Activated naive CD4-positive, alpha-beta T cell treated with anti-CD3 and anti-CD28 coated beads, Interleukin-2, amount 50 U/mL, for 72 hours (primary cell): ENCODE measurements at regions not wholly inside any gene's neighbourhood (a gene's known extent, or its start where the extent isn't known, plus 50 kb on each side); places are given as distances from the start of the nearest gene placed in this dataset.

Experiments used
- ATAC-seq, 2 donors: fragments of 150-1000 bp; cut with Tn5 transposase; 2 replicates each; pipeline ENCODE4 v1.10.0; 2021; ENCODE audit warnings: mild to moderate bottlenecking in 2 of 2, moderate library complexity in 2 of 2
- DNase-seq, 2 donors: peaks; one replicate each; pipeline ENCODE4 v3.0.0; 2021 to 2022; ENCODE audit warnings: low spot score in 2 of 2
- H3K27ac Mint-ChIP-seq, 2 donors: one replicate each; pipeline ENCODE4 v1.8.0; 2022; ENCODE audit warnings: mild to moderate bottlenecking in 2 of 2, mixed read lengths in 2 of 2
- H3K36me3 Mint-ChIP-seq, 2 donors: one replicate each; pipeline ENCODE4 v1.8.0; 2022; ENCODE audit warnings: mixed read lengths in 2 of 2
- H3K9me3 Mint-ChIP-seq, 2 donors: one replicate each; pipeline ENCODE4 v1.8.0; 2022; ENCODE audit warnings: mixed read lengths in 2 of 2

- H3K27ac Mint-ChIP-seq: no peak overlapping the region
- no peak for ATAC-seq
- peaks cover 6 to 13% of the 10 kb centered on the region in 2 donors for H3K36me3 Mint-ChIP-seq
- DNase-seq: no peak
- H3K9me3 Mint-ChIP-seq: peaks cover 19 to 31% of the 10 kb centered on the region in 2 donors
Measured at GRCh38 chr4:167290678-167291077, 56.4 kb upstream of the SPOCK3 start.

- no peak for ATAC-seq
- DNase-seq: no peak
- Mint-ChIP-seq H3K9me3 (peaks cover 5 to 15% of the 10 kb centered on the region in 2 donors), H3K36me3 (no peaks in the 10 kb centered on the region), H3K27ac (no peak overlapping the region)
Measured at GRCh38 chr4:167308876-167309275, 74.6 kb upstream of the SPOCK3 start.

DNA sequence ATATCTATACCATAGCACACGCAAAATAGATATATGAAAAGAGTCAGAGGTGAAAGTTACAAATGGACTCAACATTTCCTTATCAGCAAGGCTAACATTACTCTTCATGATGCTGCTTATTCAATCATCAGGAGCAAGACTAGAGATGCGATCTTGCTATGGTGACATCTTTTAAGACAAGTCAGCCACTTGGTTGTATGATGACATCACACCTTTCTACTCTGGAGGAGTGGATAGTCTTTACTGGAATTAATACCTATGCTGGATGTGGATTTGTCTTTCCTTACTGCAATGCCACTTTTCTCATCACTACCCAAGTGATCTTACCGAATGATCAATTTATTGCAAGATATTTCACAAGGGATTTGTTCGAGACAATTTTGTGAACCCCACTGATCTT lies 87.0 kb upstream of the SPOCK3 start:
- no peak overlapping the region for H3K27ac Mint-ChIP-seq
- peaks cover 4% of the 10 kb centered on the region in 2 donors for H3K9me3 Mint-ChIP-seq
- DNase-seq: no peak
- H3K36me3 Mint-ChIP-seq: no peaks in the 10 kb centered on the region
- ATAC-seq: no peak

- H3K36me3 Mint-ChIP-seq: no peaks in the 10 kb centered on the region
- peaks cover 22 to 24% of the 10 kb centered on the region in 2 donors for H3K9me3 Mint-ChIP-seq
- H3K27ac Mint-ChIP-seq: no peak overlapping the region
- no peak for ATAC-seq
- DNase-seq: no peak
Measured at GRCh38 chr4:167339781-167340180, 105.5 kb upstream of the SPOCK3 start.

- Mint-ChIP-seq H3K9me3 (peaks cover under 1 to 5% of the 10 kb centered on the region in 2 donors), H3K27ac (no peak overlapping the region), H3K36me3 (no peaks in the 10 kb centered on the region)
- ATAC-seq (no peak), DNase-seq (no peak)
Measured at GRCh38 chr4:167359711-167360110, 125.4 kb upstream of the SPOCK3 start.

GRCh38 chr4:167379076-167379835 lies 145.0 kb upstream of the SPOCK3 start:
- Mint-ChIP-seq H3K9me3 (peaks cover 4% of the 10 kb centered on the region in 2 donors), H3K27ac (no peak overlapping the region), H3K36me3 (no peaks in the 10 kb centered on the region)
- no peak for ATAC-seq
- no peak for DNase-seq

DNA sequence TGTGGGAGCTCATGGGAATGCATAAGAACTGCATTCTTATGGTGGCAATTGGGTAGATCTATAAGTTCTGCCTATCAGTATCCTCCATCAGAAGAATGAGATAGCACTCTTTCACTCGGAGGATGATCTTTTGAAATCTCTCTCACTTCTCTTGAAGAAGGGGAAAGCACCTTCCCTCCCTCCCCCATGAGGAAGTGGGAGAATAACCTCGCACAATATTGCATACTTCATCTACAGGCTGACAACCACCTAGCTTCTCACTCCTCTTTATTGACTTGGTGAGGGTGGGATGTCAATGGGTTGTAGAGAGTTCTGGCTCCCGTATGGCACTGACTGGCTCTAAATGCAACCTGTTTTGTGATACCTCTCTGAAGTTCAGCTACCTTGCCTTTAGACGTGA lies 146.7 kb upstream of the SPOCK3 start:
- no peak overlapping the region for H3K27ac Mint-ChIP-seq
- no peak for ATAC-seq
- DNase-seq: no peak
- peaks cover 4% of the 10 kb centered on the region in 2 donors for H3K9me3 Mint-ChIP-seq
- H3K36me3 Mint-ChIP-seq: no peaks in the 10 kb centered on the region

DNA sequence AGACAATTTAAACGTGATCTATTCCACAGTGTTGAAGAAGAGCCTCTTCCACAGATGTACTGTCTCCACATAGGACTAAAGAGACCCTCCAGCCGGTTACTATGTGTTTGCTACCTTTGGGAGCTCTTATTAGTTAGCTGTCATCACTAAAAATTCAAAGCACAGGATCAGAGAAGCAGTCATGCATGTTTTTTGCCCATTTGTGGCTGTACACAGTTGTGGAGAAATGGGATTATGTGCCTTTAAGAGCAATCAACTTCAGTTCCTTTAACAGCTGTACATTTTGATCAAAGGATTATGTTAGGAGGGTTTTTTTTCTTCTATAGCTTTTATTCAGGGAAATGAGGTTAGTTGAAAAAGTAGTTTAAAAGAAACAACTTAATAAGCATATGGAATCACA lies 149.0 kb upstream of the SPOCK3 start:
- H3K9me3 Mint-ChIP-seq: peaks cover 4 to 12% of the 10 kb centered on the region in 2 donors

GRCh38 chr4:167397586-167397985 lies 163.3 kb upstream of the SPOCK3 start:
- ATAC-seq: no peak
- Mint-ChIP-seq H3K27ac (no peak overlapping the region), H3K9me3 (peaks cover 8 to 9% of the 10 kb centered on the region in 2 donors)

More for the DNA sequence above, 149.0 kb upstream of the SPOCK3 start:
- DNase-seq (no peak), ATAC-seq (no peak)
- no peaks in the 10 kb centered on the region for H3K36me3 Mint-ChIP-seq
- no peak overlapping the region for H3K27ac Mint-ChIP-seq

GRCh38 chr4:167399201-167399600 lies 164.9 kb upstream of the SPOCK3 start:
- DNase-seq (no peak), ATAC-seq (no peak)
- Mint-ChIP-seq H3K36me3 (no peaks in the 10 kb centered on the region), H3K9me3 (peaks cover 8 to 9% of the 10 kb centered on the region in 2 donors), H3K27ac (no peak overlapping the region)

More at GRCh38 chr4:167397586-167397985, 163.3 kb upstream of the SPOCK3 start:
- no peak for DNase-seq
- H3K36me3 Mint-ChIP-seq: no peaks in the 10 kb centered on the region

DNA sequence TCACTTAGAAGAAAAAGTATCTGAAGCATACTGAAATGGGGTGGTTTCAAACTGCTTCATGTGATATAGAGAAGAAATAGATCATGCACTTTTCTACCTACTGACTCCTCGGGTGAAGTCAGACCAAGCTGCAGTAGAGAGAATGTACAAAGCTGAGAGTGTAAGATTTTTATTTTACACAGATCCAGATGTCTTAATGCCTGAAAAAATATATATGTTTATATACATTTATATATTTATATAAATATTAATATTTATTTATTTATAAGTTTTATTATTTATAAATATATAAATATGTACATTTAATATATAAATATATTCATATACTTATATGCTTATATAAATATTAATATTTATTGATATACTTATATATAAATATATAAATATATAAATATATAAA lies 171.9 kb upstream of the SPOCK3 start:
- ATAC-seq: peak in 1 of 2 donors; percentile 11
- H3K36me3 Mint-ChIP-seq: no peaks in the 10 kb centered on the region
- no peak overlapping the region for H3K27ac Mint-ChIP-seq
- H3K9me3 Mint-ChIP-seq: peaks cover 0 to 2% of the 10 kb centered on the region in 2 donors
- DNase-seq: no peak

DNA sequence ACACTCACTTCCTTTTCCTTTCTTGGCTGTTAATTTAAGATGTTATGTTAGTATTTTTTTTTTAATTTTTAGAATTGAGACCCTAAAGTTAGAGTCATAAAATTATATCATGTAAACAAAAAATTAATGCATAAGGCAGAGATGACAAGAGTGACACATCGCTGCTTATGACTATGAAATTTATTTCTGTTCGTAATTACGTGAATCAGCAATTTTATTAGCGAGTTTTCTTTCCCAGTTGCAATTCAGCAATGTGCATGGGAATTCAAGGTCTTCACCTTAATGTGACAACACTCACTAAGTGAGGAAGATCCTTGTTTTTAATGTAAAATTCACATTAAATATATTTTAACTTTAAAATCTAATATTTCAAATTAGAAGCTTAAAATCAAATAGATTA lies 181.2 kb upstream of the SPOCK3 start:
- Mint-ChIP-seq H3K9me3 (peaks cover 5 to 13% of the 10 kb centered on the region in 2 donors), H3K27ac (no peak overlapping the region), H3K36me3 (no peaks in the 10 kb centered on the region)
- DNase-seq: no peak
- ATAC-seq: no peak

- ATAC-seq (no peak), DNase-seq (no peak)
- Mint-ChIP-seq H3K36me3 (no peaks in the 10 kb centered on the region), H3K27ac (no peak overlapping the region), H3K9me3 (peaks cover 14 to 17% of the 10 kb centered on the region in 2 donors)
Measured at GRCh38 chr4:167419468-167420140, 185.3 kb upstream of the SPOCK3 start.

GRCh38 chr4:167421201-167421600 lies 186.9 kb upstream of the SPOCK3 start:
- peaks cover 14 to 27% of the 10 kb centered on the region in 2 donors for H3K9me3 Mint-ChIP-seq
- DNase-seq (no peak), ATAC-seq (no peak)
- no peak overlapping the region for H3K27ac Mint-ChIP-seq
- H3K36me3 Mint-ChIP-seq: no peaks in the 10 kb centered on the region

DNA sequence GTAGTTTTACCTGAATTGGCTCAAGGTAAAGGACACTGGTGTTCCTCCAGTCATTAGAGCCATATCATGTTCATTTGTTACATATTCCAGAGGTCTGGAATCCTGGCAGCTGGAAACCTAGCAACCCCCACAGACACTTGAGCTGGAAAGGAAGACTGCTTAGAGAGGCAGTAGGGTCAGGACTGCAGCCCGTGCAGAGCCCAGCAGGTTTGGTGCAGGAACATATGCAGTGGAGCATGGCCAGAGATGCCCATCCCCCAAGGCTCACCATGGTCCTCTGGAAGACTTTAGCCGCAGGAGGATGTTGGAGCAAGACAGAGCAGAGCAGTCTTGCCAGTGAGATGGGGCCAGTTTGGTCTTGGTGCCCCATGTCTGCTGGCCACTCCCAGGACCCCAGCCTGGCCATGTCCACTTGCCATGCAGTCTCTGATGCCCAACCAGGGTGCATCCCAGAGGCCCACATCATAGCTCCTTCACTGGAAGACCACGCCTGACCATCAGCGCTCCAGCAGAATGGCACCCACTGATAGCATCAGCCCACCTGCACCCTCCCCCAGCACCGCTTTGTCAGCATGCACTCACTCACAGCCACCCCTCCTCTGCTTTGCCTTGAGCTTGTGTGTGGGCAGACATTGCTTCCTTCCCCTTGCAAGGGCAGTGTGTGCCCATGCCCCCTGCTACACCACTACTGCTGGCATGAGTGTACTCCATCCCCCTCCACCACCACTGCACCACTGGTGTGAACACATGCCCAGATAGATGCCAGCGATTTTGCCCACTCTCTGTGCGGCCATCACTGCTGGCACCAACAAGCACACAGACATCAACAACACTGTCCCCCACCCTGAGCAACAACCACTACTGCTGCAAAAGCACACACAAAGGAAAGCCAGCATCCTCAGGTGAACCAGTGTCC lies 190.3 kb upstream of the SPOCK3 start:
- Mint-ChIP-seq H3K9me3 (peaks cover 9 to 22% of the 10 kb centered on the region in 2 donors), H3K27ac (no peak overlapping the region), H3K36me3 (no peaks in the 10 kb centered on the region)
- ATAC-seq: no peak
- no peak for DNase-seq

DNA sequence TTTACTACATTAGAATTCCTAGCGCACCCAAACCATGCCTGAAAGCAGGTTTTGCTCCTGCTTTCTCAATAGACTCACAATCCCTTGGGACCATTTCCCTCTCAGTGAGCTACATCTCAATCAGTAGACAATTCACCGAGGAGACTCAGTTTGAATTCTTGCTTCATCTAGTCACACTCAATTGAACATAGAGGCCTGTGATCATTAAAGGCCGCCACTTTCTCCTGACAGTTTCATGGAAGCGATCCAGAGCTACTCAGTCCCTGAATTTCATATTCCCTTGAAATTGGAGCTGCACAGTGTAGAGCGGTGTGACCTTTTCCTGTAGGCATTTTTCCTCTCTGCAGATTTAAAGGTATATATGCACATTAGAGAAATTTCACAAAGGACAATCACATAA lies 193.9 kb upstream of the SPOCK3 start:
- no peak overlapping the region for H3K27ac Mint-ChIP-seq
- ATAC-seq: no peak
- H3K36me3 Mint-ChIP-seq: no peaks in the 10 kb centered on the region
- H3K9me3 Mint-ChIP-seq: peaks cover 5 to 24% of the 10 kb centered on the region in 2 donors
- no peak for DNase-seq

DNA sequence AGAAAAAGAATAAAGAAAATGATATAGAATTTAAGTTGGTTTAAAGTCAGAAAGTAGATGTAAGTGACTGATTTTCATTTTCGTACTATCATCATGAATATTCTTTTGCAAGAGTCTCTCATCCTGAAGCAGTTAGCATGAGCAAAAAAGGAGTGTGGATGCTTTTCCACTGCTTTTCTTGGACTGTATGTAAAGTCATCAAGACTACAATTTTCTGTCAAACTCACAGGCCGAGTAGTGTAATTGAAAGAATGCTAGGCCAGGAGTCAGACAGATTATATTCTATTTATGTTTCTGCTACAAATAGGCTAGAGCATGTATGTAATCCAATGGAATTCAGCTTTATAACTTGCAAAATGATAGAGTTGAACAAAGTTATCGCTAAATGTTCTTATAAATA lies 197.1 kb upstream of the SPOCK3 start:
- Mint-ChIP-seq H3K36me3 (no peaks in the 10 kb centered on the region), H3K9me3 (peaks cover 4 to 14% of the 10 kb centered on the region in 2 donors), H3K27ac (no peak overlapping the region)
- DNase-seq (no peak), ATAC-seq (no peak)
